Breast epithelium (tissue), 3 donors: ENCODE measurements at regions not wholly inside any gene's neighbourhood (a gene's known extent, or its start where the extent isn't known, plus 50 kb on each side); places are given as distances from the start of the nearest gene placed in this dataset.

ENCODE experiments used
- CTCF ChIP-seq, 3 donors: fragments of 450-650 bp; IDR thresholded peaks; one replicate each; pipeline ENCODE4 v1.5.1; 2016 to 2017; ENCODE audit warnings: antibody characterized with exemption in 3 of 3, mild to moderate bottlenecking in 3 of 3, moderate library complexity in 3 of 3
- POLR2A ChIP-seq: fragments of 450-650 bp; IDR thresholded peaks from one replicate; pipeline ENCODE4 v1.6.1; 2016; ENCODE audit warnings: antibody characterized with exemption, mild to moderate bottlenecking, moderate library complexity
- POLR2AphosphoS5 ChIP-seq, 3 donors: sonication (generic); formaldehyde crosslinking; IDR thresholded peaks; one replicate each; pipeline ENCODE4 v1.6.1; 2017; ENCODE audit warnings: antibody characterized with exemption in 3 of 3

DNA sequence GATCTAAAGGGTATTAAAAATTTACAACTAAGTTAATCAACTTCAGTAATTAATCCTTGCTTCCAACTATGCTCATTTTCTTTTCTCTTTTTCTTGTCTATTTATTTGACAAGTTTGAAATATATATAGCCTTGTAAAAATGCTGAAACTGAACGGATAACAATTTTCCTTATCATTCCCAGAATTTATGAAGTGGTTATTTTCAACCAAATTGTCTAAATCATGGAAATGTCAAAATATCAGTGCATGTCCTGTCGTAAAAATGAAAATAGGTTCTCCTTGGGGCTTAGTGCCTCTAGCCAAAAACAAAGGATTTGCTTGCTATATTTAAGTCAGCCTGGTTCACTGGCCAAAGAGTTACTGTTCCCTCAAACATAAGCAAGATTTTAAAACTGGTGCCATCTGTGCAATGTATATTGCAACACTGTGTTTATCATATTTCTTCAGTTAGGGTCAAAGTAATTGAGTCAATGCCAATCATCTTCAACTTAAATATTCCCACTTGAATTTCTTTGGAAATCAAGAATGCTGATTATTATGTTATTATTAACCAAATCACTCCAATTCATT lies 798.3 kb downstream of the MAT2B start:
- TF ChIP-seq POLR2A (no peak), CTCF (IDR thresholded peaks at IDR 0.05) (no peak), POLR2AphosphoS5 (IDR thresholded peaks at IDR 0.05) (no peak)
